ENCODE measurements at regions not wholly inside any gene's neighbourhood (a gene's known extent, or its start where the extent isn't known, plus 50 kb on each side); places are given as distances from the start of the nearest gene placed in this dataset.

DNA sequence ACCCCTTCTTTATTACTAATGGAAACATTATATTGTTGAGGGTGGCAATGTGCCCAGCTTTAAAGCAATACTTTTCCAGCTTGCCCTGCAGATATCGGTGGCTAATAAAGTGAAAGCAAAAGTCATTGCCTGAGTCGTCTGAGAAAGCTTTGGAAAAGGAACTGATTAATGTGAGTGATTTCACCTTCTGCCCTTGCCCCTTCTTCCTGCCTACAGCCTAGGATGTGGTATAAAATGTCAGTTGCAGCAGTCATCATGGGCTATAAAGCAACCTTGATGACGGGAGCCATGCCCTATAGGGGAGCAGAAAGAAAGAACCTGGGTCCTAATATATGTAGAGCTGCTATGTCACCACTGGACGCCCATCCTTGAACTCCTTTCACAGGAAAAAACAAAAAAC is 132.4 kb upstream of the USP9X start:
- DNase-seq (ENCODE audit: low read depth): peak; percentile 43
- TF ChIP-seq CTCF (IDR thresholded peaks at IDR 0.05; ENCODE audit: insufficient read depth, low read length): no peak
- H3K4me3 ChIP-seq (ENCODE audit: low read depth, low read length): peak overlapping the region; percentile 37

DNA sequence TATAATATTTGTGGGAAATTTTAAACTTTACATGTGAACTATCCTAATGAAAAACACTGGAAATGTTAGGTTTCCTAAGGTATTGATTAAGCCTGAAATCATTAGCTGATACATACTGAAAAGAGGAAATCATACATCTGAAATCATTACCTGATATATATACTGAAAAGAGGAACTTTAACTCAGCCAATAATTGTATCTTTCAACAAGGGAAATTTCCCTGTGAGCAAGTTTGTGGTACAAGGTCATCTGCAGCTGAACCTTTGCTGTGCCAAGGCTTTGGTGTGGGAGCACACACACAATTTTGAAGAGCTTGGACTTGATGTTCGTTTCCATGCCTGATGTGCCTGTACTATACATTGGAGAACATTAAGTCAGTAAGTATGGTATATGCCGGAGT is 131.9 kb upstream of the USP9X start:
- H3K4me3 ChIP-seq (ENCODE audit: low read depth, low read length): no peak overlapping the region

GRCh38 chrX:40960041-40960440 is 125.2 kb upstream of the USP9X start:
- TF ChIP-seq CTCF (IDR thresholded peaks at IDR 0.05; ENCODE audit: insufficient read depth, low read length): no peak
- DNase-seq (ENCODE audit: low read depth): no peak
- no peak overlapping the region for H3K4me3 ChIP-seq (ENCODE audit: low read depth, low read length)

More for the DNA sequence above, 131.9 kb upstream of the USP9X start:
- no peak for TF ChIP-seq CTCF (IDR thresholded peaks at IDR 0.05; ENCODE audit: insufficient read depth, low read length)
- no peak for DNase-seq (ENCODE audit: low read depth)

DNA sequence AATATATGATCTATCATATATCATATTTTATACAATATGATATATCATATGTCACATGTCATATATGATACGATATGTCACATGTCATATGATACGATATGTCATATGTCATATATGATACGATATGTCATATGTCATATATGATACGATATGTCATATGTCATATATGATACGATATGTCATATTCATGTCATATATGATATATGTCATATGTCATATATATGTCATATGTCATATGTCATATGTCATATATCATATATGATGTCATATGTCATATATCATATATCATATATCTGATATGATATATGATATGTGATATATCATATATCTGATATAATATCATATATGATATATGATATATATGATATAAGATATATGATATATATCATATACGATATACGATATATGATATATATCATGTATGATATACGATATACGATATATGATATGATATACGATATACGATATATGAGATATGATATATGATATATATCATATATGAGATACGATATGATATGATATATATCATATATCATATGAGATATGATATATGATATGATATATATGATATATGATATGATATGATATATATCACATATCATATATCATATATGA is 122.3 kb upstream of the USP9X start:
- no peak for DNase-seq (ENCODE audit: low read depth)
- H3K4me3 ChIP-seq (ENCODE audit: low read depth, low read length): no peak overlapping the region
- no peak for TF ChIP-seq CTCF (IDR thresholded peaks at IDR 0.05; ENCODE audit: insufficient read depth, low read length)

DNA sequence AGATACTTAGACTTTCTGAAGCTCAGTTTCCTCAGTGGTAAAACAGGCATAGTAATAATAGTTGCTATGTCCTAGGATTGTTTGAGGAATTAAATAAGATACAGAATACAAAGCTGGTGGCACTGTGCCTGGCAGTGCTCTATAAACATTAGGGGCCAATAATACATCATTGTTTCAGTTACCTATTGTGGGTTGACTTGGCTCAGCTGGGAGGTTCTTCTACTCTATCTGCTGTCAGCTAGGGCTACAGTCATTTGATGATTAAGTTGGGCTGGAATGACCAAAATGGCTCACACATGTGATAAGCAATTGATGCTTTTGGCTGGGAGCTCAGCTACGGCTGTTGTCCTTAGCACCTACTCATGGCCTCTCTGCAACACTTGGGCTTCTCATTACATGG is 121.2 kb upstream of the USP9X start:
- TF ChIP-seq CTCF (IDR thresholded peaks at IDR 0.05; ENCODE audit: insufficient read depth, low read length): no peak
- H3K4me3 ChIP-seq (ENCODE audit: low read depth, low read length): no peak overlapping the region
- no peak for DNase-seq (ENCODE audit: low read depth)

GRCh38 chrX:40964633-40965586 is 120.3 kb upstream of the USP9X start:
- DNase-seq (ENCODE audit: low read depth): no peak
- no peak for TF ChIP-seq CTCF (IDR thresholded peaks at IDR 0.05; ENCODE audit: insufficient read depth, low read length)
- no peak overlapping the region for H3K4me3 ChIP-seq (ENCODE audit: low read depth, low read length)

All from fibroblast of the aortic adventitia (primary cell).